Mesodermal cell (in vitro differentiated cells): ENCODE measurements at regions not wholly inside any gene's neighbourhood (a gene's known extent, or its start where the extent isn't known, plus 50 kb on each side); places are given as distances from the start of the nearest gene placed in this dataset.

Experiments
- H3K27ac ChIP-seq: 2 replicates; pipeline ENCODE4 v1.7.0; 2013; ENCODE audit warnings: mild to moderate bottlenecking, low read depth, low read length, moderate library complexity; ENCODE audit not compliant: severe bottlenecking
- H3K36me3 ChIP-seq: 2 replicates; pipeline ENCODE4 v1.7.1; 2013; ENCODE audit warnings: mild to moderate bottlenecking, low read length, moderate library complexity; ENCODE audit not compliant: control insufficient read depth, insufficient read depth
- H3K4me1 ChIP-seq: one replicate; pipeline ENCODE4 v1.7.1; 2013; ENCODE audit warnings: mild to moderate bottlenecking, low read length; ENCODE audit not compliant: insufficient read depth, control insufficient read depth, poor library complexity, severe bottlenecking
- H3K4me3 ChIP-seq: 2 replicates; pipeline ENCODE4 v1.7.0; 2013; ENCODE audit warnings: low read length, control low read depth, mild to moderate bottlenecking; ENCODE audit not compliant: insufficient read depth, poor library complexity, severe bottlenecking; ENCODE audit errors: extremely low read depth
- H3K9me3 ChIP-seq: 2 replicates; pipeline ENCODE4 v1.7.1; 2013; ENCODE audit warnings: mild to moderate bottlenecking, low read length, moderate library complexity; ENCODE audit not compliant: control insufficient read depth
- WGBS, 2 experiments: methylation state at CpG; one replicate each; pipeline ENCODE4 v1.1.5; 2013; ENCODE audit warnings: missing lambda C conversion rate in 2 of 2; ENCODE audit not compliant: insufficient coverage in 2 of 2; 5-methylcytosine and 5-hydroxymethylcytosine counted together

DNA sequence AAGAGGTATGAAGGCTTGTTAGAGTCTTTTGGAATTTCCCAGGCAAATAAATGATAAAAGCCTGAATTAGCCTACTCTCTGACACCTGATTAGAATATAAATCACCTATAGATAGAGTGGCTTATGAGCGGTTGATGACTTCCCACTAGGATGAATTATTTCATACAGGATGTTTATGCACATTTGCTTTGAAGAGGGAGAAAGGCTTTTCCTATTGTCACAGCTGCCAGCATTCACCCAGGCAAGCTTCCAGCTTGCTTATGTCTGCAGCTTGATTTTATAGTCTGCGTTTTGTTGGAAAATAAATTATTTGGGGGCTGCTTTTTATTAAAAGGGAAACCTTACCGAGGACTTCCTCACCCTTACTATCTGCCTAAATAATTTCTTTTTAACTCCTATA lies 51.3 kb upstream of the EIF2S2 start:
- Histone ChIP-seq H3K9me3 (no peaks in the 10 kb centered on the region), H3K4me1 (no peaks in the 10 kb centered on the region), H3K27ac (no peak overlapping the region), H3K36me3 (no peaks in the 10 kb centered on the region), H3K4me3 (no peak overlapping the region)
- 60% methylated on average over 1 of the region's 3 CpGs; no CpG with 5 or more reads in 1 of the 2 experiments for WGBS, 2 experiments

DNA sequence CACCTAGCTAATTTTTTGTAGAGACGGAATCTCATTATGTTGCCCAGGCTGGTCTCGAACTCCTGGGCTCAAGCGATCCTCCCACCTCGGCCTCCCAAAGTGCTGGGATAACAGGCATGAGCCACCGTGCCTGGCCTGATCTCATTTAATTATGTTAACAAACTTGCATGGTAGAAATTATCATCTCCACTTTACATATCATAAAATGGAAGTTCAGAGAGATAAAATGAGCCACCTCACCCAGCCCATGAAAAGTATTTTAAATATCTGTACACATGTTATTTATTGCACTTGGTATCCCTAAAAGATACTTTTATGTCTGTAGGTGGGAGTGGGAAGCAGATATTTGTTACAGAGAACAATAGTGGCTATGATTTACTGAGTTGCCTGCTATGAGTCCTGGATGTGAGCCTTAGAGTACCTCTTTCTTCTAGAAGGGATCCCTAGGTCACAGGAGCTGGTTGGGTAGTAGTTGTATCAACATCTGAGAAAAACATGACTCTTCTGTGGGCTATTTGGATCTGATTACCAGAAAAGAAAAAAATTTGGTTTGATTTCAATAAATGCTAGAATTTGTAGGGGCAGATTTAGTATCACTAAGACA lies 52.4 kb upstream of the EIF2S2 start:
- H3K27ac ChIP-seq = peak overlapping the region; percentile 24
- no peak overlapping the region for H3K4me3 ChIP-seq
- 40 to 94% methylated on average over 1 to 5 of the region's 5 CpGs for WGBS, 2 experiments
- no peaks in the 10 kb centered on the region for H3K4me1 ChIP-seq
- no peaks in the 10 kb centered on the region for H3K9me3 ChIP-seq
- no peaks in the 10 kb centered on the region for H3K36me3 ChIP-seq

- H3K4me3 ChIP-seq = no peak overlapping the region
- H3K4me1 ChIP-seq = no peaks in the 10 kb centered on the region
- H3K36me3 ChIP-seq = no peaks in the 10 kb centered on the region
- WGBS, 2 experiments = 76 to 80% methylated on average over 1 to 2 of the region's 2 CpGs
- H3K9me3 ChIP-seq = no peaks in the 10 kb centered on the region
- peak overlapping the region; percentile 24 for H3K27ac ChIP-seq
These were observed 53.1 kb upstream of the EIF2S2 start for GRCh38 chr20:34165018-34165619.

- 74 to 94% methylated on average over 3 of the region's 4 CpGs for WGBS, 2 experiments
- no peaks in the 10 kb centered on the region for H3K4me1 ChIP-seq
- H3K27ac ChIP-seq = peak overlapping the region; percentile 81
- no peaks in the 10 kb centered on the region for H3K36me3 ChIP-seq
- H3K9me3 ChIP-seq = no peaks in the 10 kb centered on the region
- no peak overlapping the region for H3K4me3 ChIP-seq
These were observed 59.6 kb upstream of the EIF2S2 start for GRCh38 chr20:34171640-34172039.

GRCh38 chr20:34172926-34173325 lies 60.9 kb upstream of the EIF2S2 start:
- no peaks in the 10 kb centered on the region for H3K36me3 ChIP-seq
- no peaks in the 10 kb centered on the region for H3K9me3 ChIP-seq
- no CpG with 5 or more reads among the region's 2 CpGs for whole genome bisulfite sequencing, 2 experiments
- no peak overlapping the region for H3K4me3 ChIP-seq
- H3K27ac ChIP-seq = no peak overlapping the region
- H3K4me1 ChIP-seq = no peaks in the 10 kb centered on the region

GRCh38 chr20:34175079-34175478 lies 63.0 kb upstream of the EIF2S2 start:
- H3K4me1 ChIP-seq = no peaks in the 10 kb centered on the region
- 65 to 83% methylated on average over 2 of the region's 3 CpGs for WGBS, 2 experiments

DNA sequence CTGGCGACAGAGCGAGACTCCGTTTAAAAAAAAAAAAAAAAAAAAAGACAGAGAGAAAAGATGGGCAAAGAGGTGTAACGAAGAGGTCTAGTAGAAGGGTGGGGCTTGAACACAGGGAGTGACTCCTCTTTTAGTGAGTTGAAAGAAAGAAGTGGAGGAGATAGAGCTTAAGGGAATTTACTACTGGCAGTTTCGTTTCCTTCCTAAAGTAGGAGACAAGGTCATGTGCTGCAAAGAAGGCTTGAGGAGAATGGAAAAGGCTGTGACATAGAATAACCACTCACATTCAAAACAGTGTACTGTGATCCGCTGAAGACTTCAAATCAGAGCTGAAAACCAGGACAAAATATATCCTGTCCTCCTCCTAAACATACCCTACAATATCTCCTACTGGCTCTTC lies 63.8 kb upstream of the EIF2S2 start:
- no peaks in the 10 kb centered on the region for H3K4me1 ChIP-seq
- 93 to 100% methylated on average over 3 of the region's 6 CpGs for WGBS, 2 experiments
- H3K27ac ChIP-seq = no peak overlapping the region
- H3K4me3 ChIP-seq = no peak overlapping the region
- H3K36me3 ChIP-seq = no peaks in the 10 kb centered on the region
- H3K9me3 ChIP-seq = no peaks in the 10 kb centered on the region

More at GRCh38 chr20:34175079-34175478, 63.0 kb upstream of the EIF2S2 start:
- Histone ChIP-seq H3K27ac (no peak overlapping the region), H3K9me3 (no peaks in the 10 kb centered on the region), H3K36me3 (no peaks in the 10 kb centered on the region), H3K4me3 (no peak overlapping the region)

- Histone ChIP-seq H3K36me3 (no peaks in the 10 kb centered on the region), H3K4me3 (no peak overlapping the region), H3K9me3 (no peaks in the 10 kb centered on the region), H3K27ac (no peak overlapping the region), H3K4me1 (no peaks in the 10 kb centered on the region)
- WGBS, 2 experiments = 100% methylated on average over 1 of the region's 3 CpGs
These were observed 64.2 kb upstream of the ASIP start for GRCh38 chr20:34177052-34177451.

DNA sequence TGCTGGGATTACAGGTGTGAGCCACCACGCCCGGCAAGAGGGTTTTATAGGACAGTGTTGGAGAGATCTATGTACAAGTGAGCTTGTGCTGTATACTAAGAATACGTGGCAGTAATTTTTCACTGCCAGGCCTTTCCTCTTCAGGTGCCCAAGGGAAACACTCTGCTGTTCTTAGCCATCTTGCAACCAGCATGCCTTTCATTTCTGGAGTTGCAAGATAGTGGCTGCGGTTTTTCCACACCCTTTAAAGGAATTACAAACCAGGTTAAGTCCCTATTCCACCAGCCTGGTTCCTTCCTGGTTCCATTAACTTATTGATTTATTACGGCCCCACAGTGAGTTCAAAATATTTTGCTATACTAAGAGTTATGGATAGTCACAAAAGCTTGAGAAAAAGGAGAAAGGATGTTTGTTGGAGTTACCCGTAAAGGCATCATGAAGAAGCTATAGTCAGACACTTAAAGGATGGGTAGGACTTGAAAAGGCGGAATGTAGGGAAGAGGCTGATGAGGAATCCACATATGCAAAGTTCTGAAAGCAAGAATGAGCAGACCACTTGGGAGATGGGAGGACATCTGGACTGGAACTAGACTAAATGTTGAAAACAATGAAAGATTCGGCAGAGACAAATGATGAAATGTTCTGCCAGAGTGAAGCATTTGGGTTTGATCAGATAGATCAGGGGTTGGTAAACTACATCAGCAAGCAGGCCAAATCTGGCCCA lies 61.4 kb upstream of the ASIP start:
- WGBS, 2 experiments = 94 to 96% methylated on average over 5 to 7 of the region's 8 CpGs
- no peaks in the 10 kb centered on the region for H3K36me3 ChIP-seq
- no peaks in the 10 kb centered on the region for H3K4me1 ChIP-seq
- no peak overlapping the region for H3K27ac ChIP-seq
- no peaks in the 10 kb centered on the region for H3K9me3 ChIP-seq
- H3K4me3 ChIP-seq = no peak overlapping the region

- no peak overlapping the region for H3K27ac ChIP-seq
- 89 to 96% methylated on average over 11 to 14 of the region's 14 CpGs for WGBS, 2 experiments
- no peaks in the 10 kb centered on the region for H3K4me1 ChIP-seq
- H3K4me3 ChIP-seq = no peak overlapping the region
- no peaks in the 10 kb centered on the region for H3K9me3 ChIP-seq
- no peaks in the 10 kb centered on the region for H3K36me3 ChIP-seq
These were observed 60.6 kb upstream of the ASIP start for GRCh38 chr20:34180460-34181120.
